Amniotic epithelial cell (primary cell): ENCODE measurements at regions not wholly inside any gene's neighbourhood (a gene's known extent, or its start where the extent isn't known, plus 50 kb on each side); places are given as distances from the start of the nearest gene placed in this dataset.

Experiments
- DNase-seq: peaks from one replicate; pipeline ENCODE4 v3.0.0-alpha.2; 2010; ENCODE audit warnings: low read depth

GRCh38 chr18:41458376-41458775, 496.7 kb upstream of the PIK3C3 start:
- DNase-seq, result no peak

- no peak for DNase-seq
Observed at GRCh38 chr18:41457765-41458326, 497.2 kb upstream of the PIK3C3 start.

GRCh38 chr18:41456831-41457230, 498.2 kb upstream of the PIK3C3 start:
- no peak for DNase-seq

GRCh38 chr18:41449612-41450011, 505.4 kb upstream of the PIK3C3 start:
- peak; percentile 29 for DNase-seq

- no peak for DNase-seq
Observed at GRCh38 chr18:41444943-41445342, 510.1 kb upstream of the PIK3C3 start.

- DNase-seq, result no peak
Observed at GRCh38 chr18:41436772-41437171, 518.3 kb upstream of the PIK3C3 start.

GRCh38 chr18:41418598-41418997, 536.4 kb upstream of the PIK3C3 start:
- DNase-seq, result no peak

DNA sequence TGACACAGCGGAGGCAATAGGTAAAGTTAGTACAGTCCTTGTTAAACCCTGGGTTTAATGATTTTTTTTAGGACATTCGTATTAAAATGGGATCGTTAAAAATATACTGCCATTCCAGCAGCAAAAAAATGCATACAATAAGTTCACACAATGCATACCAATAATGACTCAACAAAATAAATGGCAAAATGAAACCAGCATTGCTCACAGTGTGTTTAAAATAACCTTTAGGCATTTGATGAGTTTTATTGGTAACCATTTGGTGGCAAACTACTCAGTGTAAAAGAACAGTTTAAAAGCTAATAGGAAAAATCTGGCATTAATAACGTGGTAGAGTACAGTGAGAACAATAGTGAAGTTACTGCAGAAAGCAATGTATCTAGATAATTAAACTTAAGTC, 539.0 kb upstream of the PIK3C3 start:
- no peak for DNase-seq

GRCh38 chr18:41410006-41410405, 545.0 kb upstream of the PIK3C3 start:
- DNase-seq, result no peak

GRCh38 chr18:41406834-41407233, 548.2 kb upstream of the PIK3C3 start:
- no peak for DNase-seq

GRCh38 chr18:41396861-41397260, 558.2 kb upstream of the PIK3C3 start:
- no peak for DNase-seq

DNA sequence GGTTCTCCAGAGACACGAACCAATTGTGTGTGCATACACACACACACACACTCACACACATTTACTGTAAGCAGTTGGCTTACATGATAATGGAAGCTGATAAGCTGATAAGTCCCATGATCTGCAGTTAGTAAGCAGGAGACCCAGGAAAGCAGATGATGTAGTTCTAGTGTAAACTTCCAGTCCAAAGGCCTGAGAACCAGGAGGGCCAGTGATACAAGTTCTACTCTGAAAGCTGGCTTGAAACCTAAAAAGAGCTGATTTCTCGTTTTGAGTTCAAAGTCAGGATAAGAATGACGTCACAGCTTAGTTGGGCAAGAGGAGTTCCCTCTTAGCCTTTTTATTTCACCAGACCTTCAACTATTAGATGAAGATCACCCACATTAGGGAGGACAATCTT, 558.8 kb upstream of the PIK3C3 start:
- peak; percentile 33 for DNase-seq

DNA sequence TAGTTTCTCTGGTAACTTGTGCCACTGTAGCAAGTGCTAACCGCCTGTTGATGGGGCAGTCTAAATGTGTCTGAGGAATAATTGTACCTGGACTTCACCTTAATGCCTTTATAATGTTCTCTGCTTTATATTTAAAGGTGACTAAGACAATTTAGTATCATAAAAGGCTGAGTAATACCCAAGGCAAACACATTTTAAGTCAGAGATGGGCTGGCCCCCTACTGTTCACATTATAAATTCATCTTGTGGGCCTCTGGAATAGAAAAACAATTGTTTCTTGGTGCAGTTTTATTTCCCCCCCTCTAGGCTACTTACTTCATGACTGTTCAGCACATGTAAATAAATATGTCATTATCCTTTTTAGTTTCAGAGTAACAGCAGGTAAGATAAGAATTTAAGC, 559.3 kb upstream of the PIK3C3 start:
- DNase-seq, result peak; percentile 11

GRCh38 chr18:41391616-41392595, 563.1 kb upstream of the PIK3C3 start:
- DNase-seq, result peak; percentile 70

DNA sequence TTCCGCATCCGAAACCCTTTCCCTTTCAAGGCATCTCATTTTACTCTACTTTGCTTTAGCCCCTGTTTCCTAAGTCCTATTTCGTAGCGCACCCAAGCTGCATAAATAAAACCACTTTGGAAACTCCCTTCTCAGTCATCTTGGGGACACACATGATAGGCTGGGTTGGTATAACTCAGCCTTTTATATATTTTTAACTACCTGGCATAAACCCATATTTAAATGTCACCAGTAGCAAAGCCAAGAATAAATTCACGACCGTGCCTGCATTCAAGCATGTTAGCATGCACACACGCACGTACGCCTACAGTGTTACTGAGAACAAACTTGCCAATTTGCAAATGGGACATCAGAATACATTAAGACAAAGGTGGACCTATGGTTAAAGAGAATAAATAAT, 564.7 kb upstream of the PIK3C3 start:
- no peak for DNase-seq

DNA sequence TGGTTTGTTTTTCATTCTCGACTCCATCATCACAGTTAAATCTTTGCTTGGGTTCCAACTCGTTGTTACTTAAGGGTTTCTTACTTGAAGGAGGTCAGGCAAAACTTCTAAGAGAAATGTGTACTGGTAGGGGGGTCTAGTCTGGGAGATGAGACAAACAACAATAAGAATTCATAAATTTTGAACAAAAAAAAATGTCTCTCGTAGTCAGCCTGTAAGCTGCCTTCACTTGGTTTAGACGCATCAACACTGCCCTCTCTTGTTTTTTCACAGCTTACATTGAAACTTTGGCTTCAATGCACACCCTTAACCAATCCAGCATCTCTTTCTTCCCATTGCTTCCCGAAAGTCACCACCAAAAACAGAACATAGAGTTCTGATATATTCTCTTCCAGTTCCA, 576.4 kb upstream of the PIK3C3 start:
- DNase-seq, result peak; percentile 75

- DNase-seq, result no peak
Observed at GRCh38 chr18:41373612-41374011, 581.4 kb upstream of the PIK3C3 start.

GRCh38 chr18:41372046-41372665, 582.9 kb upstream of the PIK3C3 start:
- DNase-seq, result no peak

- DNase-seq, result peak; percentile 12
Observed at GRCh38 chr18:41371156-41372045, 583.6 kb upstream of the PIK3C3 start.

DNA sequence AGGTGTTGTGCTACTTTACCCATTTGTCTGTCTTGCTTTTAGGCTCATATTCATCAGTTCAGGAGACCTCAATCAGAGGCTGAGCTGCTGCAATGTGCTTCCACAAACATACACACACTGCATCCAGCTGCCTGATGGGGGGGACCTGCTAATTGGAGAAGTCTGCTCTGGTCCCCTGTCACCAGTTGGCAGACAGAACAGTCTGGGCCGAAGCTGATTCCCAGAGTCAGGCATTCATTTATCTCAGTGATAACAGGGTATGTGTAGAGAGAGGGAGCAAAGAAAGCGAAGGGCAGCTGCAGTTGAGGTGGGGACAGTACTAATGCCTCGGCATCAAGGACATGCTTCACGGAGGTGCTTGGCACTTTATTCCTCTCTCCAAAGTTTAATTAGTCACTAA, 584.3 kb upstream of the PIK3C3 start:
- no peak for DNase-seq

DNA sequence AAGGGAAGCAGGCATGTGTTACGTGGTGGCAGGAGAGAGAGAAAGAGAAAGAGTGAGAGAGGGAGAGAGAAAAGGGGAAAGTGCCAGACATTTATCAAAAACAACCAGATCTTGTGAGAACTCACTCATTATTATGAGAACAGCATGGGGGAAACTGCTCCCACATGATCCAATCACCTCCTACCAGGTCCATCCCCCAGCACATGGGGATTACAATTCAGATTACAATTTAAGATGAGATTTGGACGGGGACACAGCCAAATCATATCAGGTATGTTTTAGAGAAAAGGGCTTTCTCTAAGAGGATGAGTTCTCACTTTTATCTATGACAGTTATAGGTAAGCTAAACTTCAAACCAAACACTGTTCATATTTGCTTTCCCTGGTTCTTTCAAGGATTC, 597.3 kb upstream of the PIK3C3 start:
- DNase-seq, result no peak
